ENCODE measurements at regions not wholly inside any gene's neighbourhood (a gene's known extent, or its start where the extent isn't known, plus 50 kb on each side); places are given as distances from the start of the nearest gene placed in this dataset.
"Not testable (repeated sequence)": the region's sequence is repeated elsewhere in the genome, so short reads cannot be mapped to it uniquely, and the experiment has no call there.

GRCh38 chrX:65859299-65859698 is 180.6 kb downstream of the VSIG4 start:
- CTCF ChIA-PET, result no interaction called here
- BruUV-seq (replicated peaks), result no TSS peak
- intact Hi-C loops (cut with micrococcal nuclease; ENCODE audit: unreplicated experiment), result no loop called here

GRCh38 chrX:65854437-65854836 is 185.4 kb downstream of the VSIG4 start:
- CTCF ChIA-PET; intact Hi-C loops (cut with micrococcal nuclease; ENCODE audit: unreplicated experiment); in situ Hi-C loops (cut with HindIII; ENCODE audit: low pct_unique_long_range_greater_than_20kb, low sequenced_read_pairs); POLR2A ChIA-PET; H3K27ac ChIP-seq (ENCODE audit: low read length); BruUV-seq (replicated peaks); H3K9me3 ChIP-seq (ENCODE audit: control insufficient read depth, insufficient read depth, low read depth, low read length); H3K36me3 ChIP-seq (ENCODE audit: control insufficient read depth, insufficient read depth, low read length); ATAC-seq; H3K4me1 ChIP-seq (ENCODE audit: control insufficient read depth, insufficient read depth, low read length); H3K27me3 ChIP-seq (ENCODE audit: control insufficient read depth, insufficient read depth, low read length); DNase-seq (ENCODE audit: low read depth, low spot score); H3K4me3 ChIP-seq (ENCODE audit: low read depth in 2 of 2, low read length in 2 of 2): not testable (repeated sequence)

More at GRCh38 chrX:65859299-65859698, 180.6 kb downstream of the VSIG4 start:
- no peaks in the 10 kb centered on the region for H3K4me1 ChIP-seq (ENCODE audit: control insufficient read depth, insufficient read depth, low read length)
- H3K27me3 ChIP-seq (ENCODE audit: control insufficient read depth, insufficient read depth, low read length), result no peaks in the 10 kb centered on the region
- ATAC-seq (no peak), DNase-seq (ENCODE audit: low read depth, low spot score) (no peak)
- no peaks in the 10 kb centered on the region for H3K9me3 ChIP-seq (ENCODE audit: control insufficient read depth, insufficient read depth, low read depth, low read length)
- no peak overlapping the region for H3K4me3 ChIP-seq (ENCODE audit: low read depth in 2 of 2, low read length in 2 of 2)
- H3K36me3 ChIP-seq (ENCODE audit: control insufficient read depth, insufficient read depth, low read length), result no peaks in the 10 kb centered on the region
- no peak for TF ChIP-seq CTCF (IDR thresholded peaks at IDR 0.05)
- TF ChIP-seq REST (IDR thresholded peaks at IDR 0.05; ENCODE audit: insufficient read depth in 1 of 2, low read depth in 2 of 2, low read length in 1 of 2), result no peak
- TF ChIP-seq SIN3A (IDR thresholded peaks at IDR 0.05; ENCODE audit: borderline replicate concordance, insufficient read depth, low read depth, low read length), result no peak
- no peak for TF ChIP-seq POLR2AphosphoS5 (IDR thresholded peaks at IDR 0.05; ENCODE audit: low read depth, low read length)
- no peak for TF ChIP-seq TCF7L2 (IDR thresholded peaks at IDR 0.05; ENCODE audit: low read depth, low read length)
- H3K27ac ChIP-seq (ENCODE audit: low read length), result no peak overlapping the region
- POLR2A ChIA-PET, result no interaction called here
- in situ Hi-C loops (cut with HindIII; ENCODE audit: low pct_unique_long_range_greater_than_20kb, low sequenced_read_pairs), result no loop called here

- DNase-seq (ENCODE audit: low read depth, low spot score); H3K27ac ChIP-seq (ENCODE audit: low read length); H3K4me1 ChIP-seq (ENCODE audit: control insufficient read depth, insufficient read depth, low read length); H3K36me3 ChIP-seq (ENCODE audit: control insufficient read depth, insufficient read depth, low read length); H3K27me3 ChIP-seq (ENCODE audit: control insufficient read depth, insufficient read depth, low read length); intact Hi-C loops (cut with micrococcal nuclease; ENCODE audit: unreplicated experiment); H3K4me3 ChIP-seq (ENCODE audit: low read depth in 2 of 2, low read length in 2 of 2); CTCF ChIA-PET; in situ Hi-C loops (cut with HindIII; ENCODE audit: low pct_unique_long_range_greater_than_20kb, low sequenced_read_pairs); H3K9me3 ChIP-seq (ENCODE audit: control insufficient read depth, insufficient read depth, low read depth, low read length); ATAC-seq; BruUV-seq (replicated peaks); POLR2A ChIA-PET: not testable (repeated sequence)
Measured at GRCh38 chrX:65851306-65851705, 183.9 kb downstream of the MSN start.

- H3K9me3 ChIP-seq (ENCODE audit: control insufficient read depth, insufficient read depth, low read depth, low read length); ATAC-seq; H3K27me3 ChIP-seq (ENCODE audit: control insufficient read depth, insufficient read depth, low read length); H3K4me1 ChIP-seq (ENCODE audit: control insufficient read depth, insufficient read depth, low read length); H3K4me3 ChIP-seq (ENCODE audit: low read depth in 2 of 2, low read length in 2 of 2); DNase-seq (ENCODE audit: low read depth, low spot score); intact Hi-C loops (cut with micrococcal nuclease; ENCODE audit: unreplicated experiment); H3K36me3 ChIP-seq (ENCODE audit: control insufficient read depth, insufficient read depth, low read length); POLR2A ChIA-PET; CTCF ChIA-PET; in situ Hi-C loops (cut with HindIII; ENCODE audit: low pct_unique_long_range_greater_than_20kb, low sequenced_read_pairs); H3K27ac ChIP-seq (ENCODE audit: low read length); BruUV-seq (replicated peaks): not testable (repeated sequence)
Measured at GRCh38 chrX:65850821-65851220, 183.4 kb downstream of the MSN start.
